HL-60 (cell line): ENCODE measurements at regions not wholly inside any gene's neighbourhood (a gene's known extent, or its start where the extent isn't known, plus 50 kb on each side); places are given as distances from the start of the nearest gene placed in this dataset.

ENCODE experiments used
- CTCF ChIP-seq: IDR thresholded peaks from one replicate; pipeline ENCODE4 v1.5.1; 2011; ENCODE audit warnings: low read length, control low read depth, inconsistent platforms; ENCODE audit not compliant: insufficient read depth
- POLR2AphosphoS5 ChIP-seq: IDR thresholded peaks from 2 replicates; pipeline ENCODE4 v1.6.1; 2012; ENCODE audit warnings: low read depth

DNA sequence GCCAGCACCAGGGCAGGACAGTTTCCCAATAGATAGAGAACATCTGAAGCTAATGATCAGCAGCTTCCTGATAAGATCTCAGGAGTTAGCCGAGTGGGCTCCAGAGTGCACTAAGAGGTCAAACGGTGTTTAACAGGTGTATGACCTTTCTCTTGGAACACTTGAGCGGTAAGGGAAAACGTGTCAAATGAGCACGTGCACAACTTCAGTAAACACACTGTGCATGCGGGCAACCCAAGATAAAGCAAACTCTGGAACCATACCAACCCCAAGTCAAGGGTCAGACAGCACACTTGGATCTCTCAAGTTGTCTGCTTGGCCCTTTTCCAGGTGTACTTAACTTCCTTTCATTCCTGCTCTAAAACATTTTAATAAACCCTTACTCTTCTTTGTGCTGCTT lies 1941.5 kb upstream of the PCDH10 start:
- TF ChIP-seq CTCF (no peak), POLR2AphosphoS5 (no peak)
